Heart right ventricle (tissue), 16 donors: ENCODE measurements at regions not wholly inside any gene's neighbourhood (a gene's known extent, or its start where the extent isn't known, plus 50 kb on each side); places are given as distances from the start of the nearest gene placed in this dataset.

Experiments
- ATAC-seq, 8 donors: fragments of 200-7000 bp; cut with Tn5 transposase; one replicate each; pipeline ENCODE4 v1.9.1; 2020; ENCODE audit warnings: mild to moderate bottlenecking in 8 of 8, moderate library complexity in 8 of 8, moderate number of reproducible peaks in 1 of 8
- DNase-seq, 2 donors: peaks; one replicate each; pipeline ENCODE4 v3.0.0-alpha.2; 2020
- H3K27ac ChIP-seq, 10 donors: fragments of 200-600 bp; sonication (generic) in 2 of 10; one replicate each; pipeline versions ENCODE4 v1.5.0 to v1.8.0; 2020 to 2022; ENCODE audit warnings: mild to moderate bottlenecking in 3 of 10
- H3K27me3 ChIP-seq, 7 donors: fragments of 200-600 bp; one replicate each; pipeline ENCODE4 v1.8.0; 2021 to 2022; ENCODE audit warnings: mild to moderate bottlenecking in 2 of 7
- H3K36me3 ChIP-seq, 9 donors: fragments of 200-600 bp; sonication (generic) in 1 of 9; one replicate each; pipeline versions ENCODE4 v1.5.0 to v1.8.0; 2020 to 2022; ENCODE audit warnings: mild to moderate bottlenecking in 2 of 9
- H3K4me1 ChIP-seq, 9 donors: fragments of 200-600 bp; sonication (generic) in 1 of 9; one replicate each; pipeline versions ENCODE4 v1.5.0 to v1.8.0; 2020 to 2022; ENCODE audit warnings: mild to moderate bottlenecking in 4 of 9
- H3K4me3 ChIP-seq, 10 donors: fragments of 200-600 bp; sonication (generic) in 2 of 10; one replicate each; pipeline versions ENCODE4 v1.5.0 to v1.8.0; 2020 to 2022; ENCODE audit warnings: mild to moderate bottlenecking in 7 of 10, moderate library complexity in 2 of 10
- H3K9me3 ChIP-seq, 11 donors: fragments of 200-600 bp in 10 of 11; sonication (generic) in 2 of 11; one replicate each; pipeline versions ENCODE4 v1.5.0 to v1.8.0; 2013 to 2022; ENCODE audit warnings: mild to moderate bottlenecking in 2 of 11, control low read depth in 1 of 11, moderate library complexity in 1 of 11
- CTCF ChIP-seq, 9 donors: fragments of 200-600 bp; sonication (generic) in 2 of 9; IDR thresholded peaks; one replicate each; pipeline versions ENCODE4 v1.5.0 to v1.8.0; 2021 to 2022; ENCODE audit warnings: antibody characterized with exemption in 9 of 9, mild to moderate bottlenecking in 5 of 9, moderate library complexity in 1 of 9
- WGBS, 2 donors: extraction: QIAGEN DNeasy Blood & Tissue Kit; methylation state at CpG; one replicate each; pipeline ENCODE4 v1.1.7; 2013; ENCODE audit warnings: inconsistent platforms in 1 of 2; 5-methylcytosine and 5-hydroxymethylcytosine counted together
- intact Hi-C, 10 donors: fragments of 100-400 bp; cut with DNase I; formaldehyde crosslinking; loops; one replicate each; pipeline versions ENCODE4 v1.11.1 to v1.14.2; 2022
- donor health status: Arrhythmogenic right ventricular cardiomyopathy.
- donor health status: ischemic (EF 13 %, LVEDD 7.1; RV severe dilation, severe dysfunction).
- donor health status: healthy with polysubstance abuse.
- donor health status: DM: no; HTN: yes; CAD: no.
- donor health status: DM: no; HTN: no; CAD: no.
- donor health status: ischemic (EF 25% LVEDD 6.9; RV normal size, moderate dysfunction).
- donor health status: ischemic (EF 25% LVEDD 5.7; RV mildly dilated, moderate dysfunction).
- donor health status: healthy.
- donor health status: DM: yes; HTN: yes; CAD: no.
- donor health status: Ischemic cardiomyopathy.
- donor health status: ischemic (EF 35%, LVEDD 5.7; RV mildly dilated, moderate dysfunction).
- donor health status: nonischemic (EF 11% LVEDD 7.7; RV severe dilation, severe dysfunction).
- donor health status: DM: yes; HTN: yes; CAD: no.
- donor health status: PGD.
- donor health status: ischemic (EF 29% LVEDD 5.4; RV normal size, mild dysfunction).
- donor health status: nonischemic (EF 23%, LVEDD 6.1; RV moderate dilation, normal function).

GRCh38 chr2:2832657-2833056 is 501.6 kb upstream of the MYT1L start:
- WGBS, 2 donors: 87 to 89% methylated on average over 9 of the region's 9 CpGs
- DNase-seq (no peak), ATAC-seq (no peak)
- intact Hi-C loops: no loop called here
- H3K4me3 ChIP-seq: no peak overlapping the region
- H3K27me3 ChIP-seq: no peaks in the 10 kb centered on the region
- H3K9me3 ChIP-seq: no peaks in the 10 kb centered on the region
- H3K27ac ChIP-seq: no peak overlapping the region
- no peaks in the 10 kb centered on the region for H3K36me3 ChIP-seq
- TF ChIP-seq CTCF (IDR thresholded peaks at IDR 0.05): no peak
- H3K4me1 ChIP-seq: no peaks in the 10 kb centered on the region

- ATAC-seq (no peak), DNase-seq (no peak)
- Histone ChIP-seq H3K36me3 (no peaks in the 10 kb centered on the region), H3K27me3 (no peaks in the 10 kb centered on the region), H3K9me3 (no peaks in the 10 kb centered on the region), H3K27ac (no peak overlapping the region), H3K4me3 (no peak overlapping the region), H3K4me1 (no peaks in the 10 kb centered on the region)
- intact Hi-C loops: no loop called here
- TF ChIP-seq CTCF (IDR thresholded peaks at IDR 0.05): no peak
- WGBS, 2 donors: 32 to 37% methylated on average over 11 of the region's 11 CpGs
Measured at GRCh38 chr2:2831633-2832032, 500.6 kb upstream of the MYT1L start.

GRCh38 chr2:2830576-2830975 is 499.5 kb upstream of the MYT1L start:
- Histone ChIP-seq H3K9me3 (no peaks in the 10 kb centered on the region), H3K27ac (no peak overlapping the region), H3K36me3 (no peaks in the 10 kb centered on the region), H3K4me3 (no peak overlapping the region), H3K4me1 (no peaks in the 10 kb centered on the region), H3K27me3 (no peaks in the 10 kb centered on the region)
- no peak for TF ChIP-seq CTCF (IDR thresholded peaks at IDR 0.05)
- intact Hi-C loops: no loop called here
- no peak for ATAC-seq
- peak in 1 of 2 donors; percentile 0 for DNase-seq
- 91 to 97% methylated on average over 3 of the region's 3 CpGs for WGBS, 2 donors

- intact Hi-C loops: no loop called here
- DNase-seq (peak in 1 of 2 donors; percentile 14), ATAC-seq (peak in 2 of 8 donors; percentile 51 to 75)
- no peaks in the 10 kb centered on the region for H3K27me3 ChIP-seq
- H3K4me3 ChIP-seq: no peak overlapping the region
- H3K4me1 ChIP-seq: no peaks in the 10 kb centered on the region
- H3K9me3 ChIP-seq: peaks cover 0 to 2% (median 0%) of the 10 kb centered on the region in 11 donors
- WGBS, 2 donors: 46 to 54% methylated on average over 13 of the region's 13 CpGs
- no peaks in the 10 kb centered on the region for H3K36me3 ChIP-seq
- no peak for TF ChIP-seq CTCF (IDR thresholded peaks at IDR 0.05)
- H3K27ac ChIP-seq: no peak overlapping the region
Measured at GRCh38 chr2:2828774-2829368, 497.8 kb upstream of the MYT1L start.
